ENCODE measurements at regions not wholly inside any gene's neighbourhood (a gene's known extent, or its start where the extent isn't known, plus 50 kb on each side); places are given as distances from the start of the nearest gene placed in this dataset.

DNA sequence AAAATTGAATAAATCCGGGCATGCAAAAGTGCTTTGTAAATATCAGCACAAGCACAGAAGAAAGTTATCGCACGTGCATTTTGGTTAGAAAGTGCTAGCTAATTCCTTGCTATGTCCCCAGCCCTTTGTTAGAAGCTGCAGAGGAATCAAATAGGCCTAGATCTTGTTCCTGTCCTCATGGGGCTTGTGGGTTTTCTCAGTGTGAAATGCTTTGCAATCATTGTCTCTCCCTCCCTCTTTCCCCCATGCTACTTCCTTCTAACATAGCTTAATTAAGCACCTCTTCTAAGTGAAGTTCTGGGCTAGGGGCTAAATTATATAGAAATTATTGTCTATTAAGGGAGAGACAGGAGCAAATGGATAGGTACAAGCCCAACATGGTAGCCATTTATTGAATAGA lies 271.7 kb downstream of the RPLP1 start:
- H3K4me3 ChIP-seq (ENCODE audit: low read length) = no peak overlapping the region
- 85% methylated on average over 3 of the region's 3 CpGs for WGBS
- no peaks in the 10 kb centered on the region for H3K36me3 ChIP-seq (ENCODE audit: insufficient read depth, low read length)
- no peak overlapping the region for H3K9ac ChIP-seq (ENCODE audit: low read depth, low read length)
- H3K27ac ChIP-seq (ENCODE audit: low read depth, low read length) = no peak overlapping the region
- no peaks in the 10 kb centered on the region for H3K27me3 ChIP-seq (ENCODE audit: insufficient read depth, low read length)
- H3K9me3 ChIP-seq (ENCODE audit: insufficient read depth, low read depth, low read length) = no peaks in the 10 kb centered on the region
- no peaks in the 10 kb centered on the region for H3K4me1 ChIP-seq (ENCODE audit: insufficient read depth, low read length)

DNA sequence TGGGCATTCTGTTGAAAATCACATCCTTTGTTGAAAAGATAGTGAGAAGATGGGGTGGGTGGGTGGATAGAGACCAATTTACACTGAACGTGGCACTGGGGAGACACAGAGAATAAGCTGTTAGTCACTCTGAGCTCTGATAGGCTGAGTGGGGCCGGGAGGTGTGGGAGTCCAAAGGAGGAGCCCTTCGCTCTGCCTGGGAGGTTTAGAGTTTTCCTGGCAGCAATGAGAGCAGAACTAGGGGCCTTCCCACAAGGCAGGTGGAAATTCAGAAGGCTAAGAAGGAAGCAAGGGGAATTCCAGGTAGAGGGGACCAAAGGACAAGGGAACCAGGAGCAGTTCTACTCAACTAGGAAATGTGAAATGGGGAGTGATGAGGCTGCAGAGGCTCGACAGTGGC lies 272.7 kb downstream of the RPLP1 start:
- Histone ChIP-seq H3K4me1 (ENCODE audit: insufficient read depth, low read length) (no peaks in the 10 kb centered on the region), H3K9ac (ENCODE audit: low read depth, low read length) (no peak overlapping the region), H3K9me3 (ENCODE audit: insufficient read depth, low read depth, low read length) (no peaks in the 10 kb centered on the region), H3K27ac (ENCODE audit: low read depth, low read length) (no peak overlapping the region), H3K27me3 (ENCODE audit: insufficient read depth, low read length) (no peaks in the 10 kb centered on the region), H3K36me3 (ENCODE audit: insufficient read depth, low read length) (no peaks in the 10 kb centered on the region), H3K4me3 (ENCODE audit: low read length) (no peak overlapping the region)
- 83% methylated on average over 4 of the region's 4 CpGs for WGBS

DNA sequence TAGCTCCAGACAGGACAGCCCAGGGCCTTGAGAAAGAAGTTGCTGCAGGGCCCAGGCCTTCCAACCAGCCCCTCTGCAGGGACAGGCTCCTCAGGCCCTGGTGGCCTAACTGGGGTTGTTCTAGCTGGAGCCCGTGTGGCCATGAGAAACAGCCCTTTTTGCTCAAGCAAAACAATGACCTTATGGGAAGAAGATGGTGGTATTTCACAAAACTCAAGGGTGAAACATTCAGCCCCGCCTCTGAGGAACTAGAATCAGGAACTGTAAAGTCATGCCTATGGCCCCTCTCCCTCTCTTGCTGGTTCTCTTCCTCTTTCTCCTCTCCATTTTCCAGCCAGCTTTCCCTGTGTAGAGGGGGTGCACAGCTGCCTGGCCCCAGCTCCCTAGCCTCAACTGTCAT lies 273.3 kb downstream of the RPLP1 start:
- H3K4me3 ChIP-seq (ENCODE audit: low read length) = no peak overlapping the region
- 88% methylated on average over 2 of the region's 2 CpGs for WGBS
- no peaks in the 10 kb centered on the region for H3K9me3 ChIP-seq (ENCODE audit: insufficient read depth, low read depth, low read length)
- no peaks in the 10 kb centered on the region for H3K36me3 ChIP-seq (ENCODE audit: insufficient read depth, low read length)
- H3K9ac ChIP-seq (ENCODE audit: low read depth, low read length) = no peak overlapping the region
- H3K27me3 ChIP-seq (ENCODE audit: insufficient read depth, low read length) = no peaks in the 10 kb centered on the region
- no peak overlapping the region for H3K27ac ChIP-seq (ENCODE audit: low read depth, low read length)
- no peaks in the 10 kb centered on the region for H3K4me1 ChIP-seq (ENCODE audit: insufficient read depth, low read length)

DNA sequence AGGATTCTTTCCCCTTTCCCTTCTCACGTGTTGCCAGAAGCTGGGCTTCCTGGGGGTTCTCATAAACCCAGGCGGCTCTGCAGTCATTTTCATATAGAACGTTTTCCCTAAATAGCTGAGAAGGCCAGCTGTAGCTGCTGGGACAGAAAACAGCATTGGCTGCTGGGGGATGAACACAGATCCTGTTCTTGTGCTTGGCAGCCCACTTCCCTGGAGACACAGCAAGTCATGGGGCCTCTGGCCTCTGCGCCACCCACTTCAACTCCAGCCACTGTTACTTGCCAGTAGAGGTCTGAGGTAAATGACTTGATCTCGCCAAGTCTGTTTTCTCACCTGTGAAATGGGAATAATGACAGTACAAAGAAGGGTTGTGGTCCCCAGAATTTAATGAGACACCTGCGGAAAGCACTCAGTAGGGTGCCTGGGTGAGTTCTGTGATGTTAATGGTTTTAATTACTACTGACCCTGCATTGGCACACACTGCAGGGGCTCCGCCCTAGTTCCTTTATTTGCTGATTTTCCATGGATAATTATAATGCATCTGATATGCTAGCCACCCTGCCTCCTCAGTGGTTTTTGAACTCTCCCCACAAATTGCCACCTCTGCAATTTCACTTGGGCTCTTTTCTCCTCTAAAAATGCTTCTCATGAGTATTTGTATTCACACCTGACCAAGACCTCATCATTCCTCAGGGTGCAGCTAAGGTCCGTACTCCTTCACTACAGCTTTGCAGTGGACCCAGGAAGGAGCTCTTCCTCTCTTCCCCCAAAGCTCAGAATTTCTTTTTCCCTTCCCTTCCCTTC lies 274.7 kb downstream of the RPLP1 start:
- Histone ChIP-seq H3K9ac (ENCODE audit: low read depth, low read length) (no peak overlapping the region), H3K36me3 (ENCODE audit: insufficient read depth, low read length) (no peaks in the 10 kb centered on the region), H3K4me3 (ENCODE audit: low read length) (no peak overlapping the region), H3K27ac (ENCODE audit: low read depth, low read length) (no peak overlapping the region), H3K9me3 (ENCODE audit: insufficient read depth, low read depth, low read length) (no peaks in the 10 kb centered on the region), H3K27me3 (ENCODE audit: insufficient read depth, low read length) (no peaks in the 10 kb centered on the region), H3K4me1 (ENCODE audit: insufficient read depth, low read length) (peaks cover 4% of the 10 kb centered on the region; the same call in 1 of the 2 replicates)
- 66% methylated on average over 8 of the region's 8 CpGs for whole genome bisulfite sequencing

DNA sequence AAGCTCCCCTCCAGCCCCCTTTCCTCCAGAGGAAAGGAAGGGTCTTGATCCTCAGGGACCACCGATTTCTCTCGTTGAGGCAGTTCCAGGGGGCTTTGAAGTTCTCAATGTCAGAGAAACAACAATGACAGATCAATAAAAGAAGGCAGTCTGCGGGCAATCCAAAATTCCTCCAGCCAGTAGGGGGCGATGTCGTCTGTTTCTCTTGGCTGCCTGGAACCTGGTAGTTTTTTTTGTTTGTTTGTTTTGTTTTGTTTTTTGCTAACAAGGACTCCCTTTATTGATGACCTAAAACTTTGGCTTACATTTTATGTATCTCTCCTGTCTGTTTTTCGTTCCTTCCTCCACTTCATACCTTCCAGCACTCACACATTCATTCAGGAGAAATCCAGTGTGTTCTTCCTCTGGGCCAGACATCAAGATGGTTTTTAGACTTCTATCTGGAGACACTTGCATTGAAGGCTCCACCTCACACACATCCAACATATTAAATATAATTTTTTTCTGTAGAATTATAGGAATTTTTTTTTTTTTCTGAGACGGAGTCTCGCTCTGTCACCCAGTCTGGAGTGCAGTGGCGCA lies 276.6 kb downstream of the RPLP1 start:
- no peaks in the 10 kb centered on the region for H3K36me3 ChIP-seq (ENCODE audit: insufficient read depth, low read length)
- H3K27me3 ChIP-seq (ENCODE audit: insufficient read depth, low read length) = no peaks in the 10 kb centered on the region
- H3K4me1 ChIP-seq (ENCODE audit: insufficient read depth, low read length) = peaks cover 4% of the 10 kb centered on the region; the same call in 1 of the 2 replicates
- no peak overlapping the region for H3K9ac ChIP-seq (ENCODE audit: low read depth, low read length)
- no peak overlapping the region for H3K27ac ChIP-seq (ENCODE audit: low read depth, low read length)
- no peaks in the 10 kb centered on the region for H3K9me3 ChIP-seq (ENCODE audit: insufficient read depth, low read depth, low read length)
- WGBS = 57% methylated on average over 9 of the region's 9 CpGs
- H3K4me3 ChIP-seq (ENCODE audit: low read length) = no peak overlapping the region

DNA sequence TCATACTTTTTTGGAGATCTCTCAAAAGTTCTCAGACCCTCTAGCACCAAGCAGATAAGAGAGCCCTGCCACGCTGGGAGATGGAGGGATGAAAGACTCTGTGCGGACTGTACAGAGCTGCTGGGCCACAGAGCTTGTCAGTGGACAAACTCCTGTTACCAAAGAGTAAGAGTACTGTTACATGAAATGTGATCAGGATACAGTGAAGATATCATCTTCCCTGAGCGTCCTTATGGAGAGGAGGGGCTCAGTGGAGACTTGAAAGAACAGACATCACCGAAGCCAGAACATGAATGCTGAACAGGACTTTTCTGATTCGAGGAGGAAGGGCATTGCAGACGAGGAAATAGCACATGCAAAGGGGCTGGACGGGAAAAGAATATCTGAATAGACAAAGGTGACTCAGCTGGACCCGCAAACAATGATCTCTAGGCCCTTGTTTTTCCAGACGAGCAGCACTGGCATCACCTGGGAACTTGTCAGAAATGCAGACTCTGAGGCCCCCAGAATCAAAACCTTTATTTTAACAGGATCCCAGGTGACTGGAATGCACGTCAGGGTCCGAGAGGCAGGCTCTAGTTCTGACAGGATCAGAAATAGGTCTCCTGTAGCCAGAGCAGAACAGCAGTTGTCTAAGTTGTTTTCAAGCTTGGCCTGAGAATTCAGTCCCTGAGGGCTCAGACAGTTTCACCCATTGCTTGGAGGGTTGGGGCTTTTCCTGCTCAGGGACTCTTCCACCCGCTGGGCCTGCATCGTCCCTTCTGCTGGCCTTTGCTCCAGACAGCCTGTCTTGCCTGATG lies 277.9 kb downstream of the RPLP1 start:
- Histone ChIP-seq H3K27me3 (ENCODE audit: insufficient read depth, low read length) (no peaks in the 10 kb centered on the region), H3K4me1 (ENCODE audit: insufficient read depth, low read length) (peaks cover 13% of the 10 kb centered on the region), H3K27ac (ENCODE audit: low read depth, low read length) (no peak overlapping the region), H3K9me3 (ENCODE audit: insufficient read depth, low read depth, low read length) (no peaks in the 10 kb centered on the region), H3K4me3 (ENCODE audit: low read length) (no peak overlapping the region), H3K9ac (ENCODE audit: low read depth, low read length) (no peak overlapping the region), H3K36me3 (ENCODE audit: insufficient read depth, low read length) (no peaks in the 10 kb centered on the region)
- WGBS = 87% methylated on average over 13 of the region's 13 CpGs

DNA sequence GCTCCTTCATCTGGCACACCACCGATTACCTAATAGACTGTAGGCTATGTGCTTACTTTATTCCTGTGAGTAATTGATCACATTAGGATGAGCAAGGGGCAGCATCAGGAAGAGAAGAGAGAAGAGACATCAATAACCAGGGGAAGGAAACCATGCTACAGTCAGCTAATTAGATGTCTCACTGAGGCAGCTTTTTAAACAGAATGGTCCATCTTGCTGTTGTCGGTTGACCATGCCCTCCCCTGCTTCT lies 278.4 kb downstream of the RPLP1 start:
- 99% methylated on average over 2 of the region's 2 CpGs for WGBS
- no peaks in the 10 kb centered on the region for H3K9me3 ChIP-seq (ENCODE audit: insufficient read depth, low read depth, low read length)
- H3K36me3 ChIP-seq (ENCODE audit: insufficient read depth, low read length) = no peaks in the 10 kb centered on the region
- H3K4me1 ChIP-seq (ENCODE audit: insufficient read depth, low read length) = peaks cover 18% of the 10 kb centered on the region
- no peak overlapping the region for H3K4me3 ChIP-seq (ENCODE audit: low read length)
- H3K9ac ChIP-seq (ENCODE audit: low read depth, low read length) = no peak overlapping the region
- H3K27ac ChIP-seq (ENCODE audit: low read depth, low read length) = no peak overlapping the region
- no peaks in the 10 kb centered on the region for H3K27me3 ChIP-seq (ENCODE audit: insufficient read depth, low read length)

DNA sequence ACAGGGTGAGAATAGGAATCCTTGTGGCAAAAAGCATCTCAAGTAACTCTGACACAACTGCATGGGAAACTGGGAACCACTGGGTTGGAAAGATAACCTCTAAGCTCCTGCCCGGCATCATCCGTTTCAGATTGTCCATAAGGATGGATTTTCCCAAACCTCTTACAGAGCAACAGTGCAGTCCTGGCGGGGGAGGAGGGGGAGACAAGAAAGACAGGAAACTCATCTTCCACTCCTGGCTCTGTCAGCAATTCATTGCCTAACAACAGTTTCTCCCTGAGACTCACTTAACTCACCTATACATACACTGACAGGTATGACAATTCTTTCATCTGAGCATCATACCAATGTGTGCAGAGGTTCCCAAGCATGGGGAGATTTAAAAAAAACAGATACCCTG lies 279.0 kb downstream of the RPLP1 start:
- Histone ChIP-seq H3K9ac (ENCODE audit: low read depth, low read length) (no peak overlapping the region), H3K9me3 (ENCODE audit: insufficient read depth, low read depth, low read length) (no peaks in the 10 kb centered on the region), H3K4me3 (ENCODE audit: low read length) (no peak overlapping the region), H3K36me3 (ENCODE audit: insufficient read depth, low read length) (no peaks in the 10 kb centered on the region), H3K27ac (ENCODE audit: low read depth, low read length) (no peak overlapping the region), H3K4me1 (ENCODE audit: insufficient read depth, low read length) (peaks cover 18% of the 10 kb centered on the region), H3K27me3 (ENCODE audit: insufficient read depth, low read length) (no peaks in the 10 kb centered on the region)
- 98% methylated on average over 3 of the region's 3 CpGs for WGBS

DNA sequence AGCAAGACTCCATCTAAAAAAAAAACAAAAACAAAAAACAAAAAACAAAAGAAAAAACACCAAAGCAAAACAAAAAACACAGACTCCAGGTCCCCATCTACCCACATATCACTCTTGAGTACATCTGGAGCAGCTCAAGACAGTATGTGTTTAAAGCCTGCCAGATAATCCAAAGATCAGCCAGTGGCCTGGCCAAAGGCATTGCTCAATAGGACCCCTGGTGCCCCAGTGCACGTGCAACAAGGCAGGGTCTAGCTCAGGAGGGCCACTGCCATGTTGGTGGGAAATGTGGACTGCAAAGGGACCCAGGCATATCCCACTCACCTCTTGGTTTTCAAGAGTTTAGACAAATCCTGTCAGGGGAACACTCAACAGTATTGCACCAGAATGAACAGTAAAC lies 279.5 kb downstream of the RPLP1 start:
- Histone ChIP-seq H3K27ac (ENCODE audit: low read depth, low read length) (no peak overlapping the region), H3K4me3 (ENCODE audit: low read length) (no peak overlapping the region), H3K9ac (ENCODE audit: low read depth, low read length) (no peak overlapping the region), H3K4me1 (ENCODE audit: insufficient read depth, low read length) (peaks cover 18% of the 10 kb centered on the region), H3K27me3 (ENCODE audit: insufficient read depth, low read length) (no peaks in the 10 kb centered on the region), H3K9me3 (ENCODE audit: insufficient read depth, low read depth, low read length) (no peaks in the 10 kb centered on the region), H3K36me3 (ENCODE audit: insufficient read depth, low read length) (no peaks in the 10 kb centered on the region)
- 72% methylated on average over 1 of the region's 1 CpG for WGBS

DNA sequence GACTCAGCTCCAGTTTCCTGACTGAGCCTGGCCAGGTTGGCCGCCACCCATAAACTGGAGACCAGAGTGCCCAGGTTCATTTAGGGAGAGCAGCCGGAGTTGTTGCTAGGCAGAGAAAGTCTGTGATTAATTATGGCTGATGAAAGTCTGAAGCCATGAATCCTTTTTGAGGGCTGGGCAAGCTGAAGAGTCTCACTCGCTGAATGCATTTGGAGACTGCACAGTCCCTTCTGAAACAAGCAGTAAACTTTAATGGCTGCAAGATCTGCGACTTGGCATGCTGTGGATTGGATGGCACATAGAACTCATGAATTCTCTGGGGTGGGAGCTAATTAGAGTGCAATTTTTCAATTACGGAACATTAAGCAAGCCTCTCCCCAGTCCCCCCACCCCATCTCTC lies 282.1 kb downstream of the RPLP1 start:
- 94% methylated on average over 4 of the region's 5 CpGs for WGBS
- Histone ChIP-seq H3K27me3 (ENCODE audit: insufficient read depth, low read length) (no peaks in the 10 kb centered on the region), H3K4me1 (ENCODE audit: insufficient read depth, low read length) (peaks cover 18% of the 10 kb centered on the region), H3K9ac (ENCODE audit: low read depth, low read length) (no peak overlapping the region), H3K27ac (ENCODE audit: low read depth, low read length) (no peak overlapping the region), H3K9me3 (ENCODE audit: insufficient read depth, low read depth, low read length) (no peaks in the 10 kb centered on the region), H3K4me3 (ENCODE audit: low read length) (no peak overlapping the region), H3K36me3 (ENCODE audit: insufficient read depth, low read length) (no peaks in the 10 kb centered on the region)

DNA sequence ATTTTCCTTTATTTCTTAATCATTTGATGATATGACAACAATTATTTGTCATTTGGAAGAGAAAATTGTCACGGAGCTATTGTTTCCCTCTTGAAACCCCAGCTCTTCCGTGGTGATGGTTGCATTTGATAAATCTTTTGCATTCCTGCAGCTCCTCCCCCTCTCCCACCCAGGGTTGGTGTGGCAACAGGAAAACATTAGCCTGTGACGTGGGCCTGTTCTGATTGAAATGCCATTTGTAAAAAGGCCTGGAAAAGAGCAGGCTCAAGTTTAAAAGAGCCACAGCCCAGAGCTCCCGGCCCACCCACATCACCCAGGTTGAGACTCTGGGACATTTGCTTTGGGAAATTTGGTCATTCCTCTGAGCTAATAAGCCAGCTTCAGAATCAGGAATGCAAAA lies 282.5 kb downstream of the RPLP1 start:
- Histone ChIP-seq H3K36me3 (ENCODE audit: insufficient read depth, low read length) (no peaks in the 10 kb centered on the region), H3K4me1 (ENCODE audit: insufficient read depth, low read length) (peaks cover 18% of the 10 kb centered on the region), H3K4me3 (ENCODE audit: low read length) (no peak overlapping the region), H3K9me3 (ENCODE audit: insufficient read depth, low read depth, low read length) (no peaks in the 10 kb centered on the region), H3K9ac (ENCODE audit: low read depth, low read length) (no peak overlapping the region), H3K27me3 (ENCODE audit: insufficient read depth, low read length) (no peaks in the 10 kb centered on the region), H3K27ac (ENCODE audit: low read depth, low read length) (no peak overlapping the region)
- 58% methylated on average over 2 of the region's 4 CpGs for WGBS
